CD8-positive, alpha-beta memory T cell (primary cell): ENCODE measurements at regions not wholly inside any gene's neighbourhood (a gene's known extent, or its start where the extent isn't known, plus 50 kb on each side); places are given as distances from the start of the nearest gene placed in this dataset.
"Not testable (repeated sequence)": the region's sequence is repeated elsewhere in the genome, so short reads cannot be mapped to it uniquely, and the experiment has no call there.

ENCODE experiments used
- CTCF ChIA-PET: fragments of 350-600 bp; sonication (Branson Sonifier 250); formaldehyde crosslinking; loops from one replicate; lab custom pipeline; 2021; ENCODE audit warnings: antibody characterized with exemption; lab: Charles Lee
- POLR2A ChIA-PET: fragments of 350-600 bp; sonication (Branson Sonifier 250); formaldehyde crosslinking; loops from one replicate; lab custom pipeline; 2021; ENCODE audit warnings: antibody characterized with exemption; lab: Charles Lee
- DNase-seq, 5 donors: peaks; one replicate each; pipeline versions ENCODE4 v3.0.0 to v3.0.0-alpha.2; 2020 to 2022; ENCODE audit warnings: mixed read lengths in 1 of 5
- H3K27ac ChIP-seq: one replicate; pipeline ENCODE4 v1.7.0; 2013; ENCODE audit warnings: low read depth, mild to moderate bottlenecking, low read length, moderate library complexity
- H3K27me3 ChIP-seq: 2 replicates; pipeline ENCODE4 v1.7.0; 2013; ENCODE audit warnings: low read length, mild to moderate bottlenecking; ENCODE audit not compliant: insufficient read depth, poor library complexity, severe bottlenecking
- H3K36me3 ChIP-seq: 2 replicates; pipeline ENCODE4 v1.7.0; 2013; ENCODE audit warnings: mild to moderate bottlenecking, low read length, moderate library complexity; ENCODE audit not compliant: insufficient read depth
- H3K4me1 ChIP-seq: 2 replicates; pipeline ENCODE4 v1.7.0; 2013; ENCODE audit warnings: mild to moderate bottlenecking, low read length, moderate library complexity; ENCODE audit not compliant: insufficient read depth
- H3K4me3 ChIP-seq: 2 replicates; pipeline ENCODE4 v1.7.0; 2013; ENCODE audit warnings: mild to moderate bottlenecking, low read length
- H3K9me3 ChIP-seq: 2 replicates; pipeline ENCODE4 v1.7.0; 2013; ENCODE audit warnings: mild to moderate bottlenecking, low read length
- H3K27ac Mint-ChIP-seq, 8 donors: one replicate each; pipeline ENCODE4 v1.8.0; 2020 to 2021; ENCODE audit warnings: mixed read lengths in 8 of 8, mild to moderate bottlenecking in 6 of 8, inconsistent platforms in 3 of 8, moderate library complexity in 3 of 8
- H3K27me3 Mint-ChIP-seq, 2 donors: one replicate each; pipeline ENCODE4 v1.8.0; 2020 to 2021; ENCODE audit warnings: mixed read lengths in 2 of 2, mild to moderate bottlenecking in 1 of 2, moderate library complexity in 1 of 2
- H3K36me3 Mint-ChIP-seq, 3 donors: one replicate each; pipeline ENCODE4 v1.8.0; 2020 to 2021; ENCODE audit warnings: mixed read lengths in 3 of 3, inconsistent platforms in 1 of 3, mild to moderate bottlenecking in 1 of 3
- H3K4me1 Mint-ChIP-seq, 3 donors: one replicate each; pipeline ENCODE4 v1.8.0; 2020 to 2021; ENCODE audit warnings: mixed read lengths in 3 of 3, inconsistent platforms in 1 of 3, mild to moderate bottlenecking in 1 of 3
- H3K4me3 Mint-ChIP-seq, 7 donors: one replicate each; pipeline ENCODE4 v1.8.0; 2020 to 2021; ENCODE audit warnings: mixed read lengths in 7 of 7, mild to moderate bottlenecking in 6 of 7, moderate library complexity in 4 of 7, inconsistent platforms in 2 of 7
- H3K9me3 Mint-ChIP-seq, 5 donors: one replicate each; pipeline ENCODE4 v1.8.0; 2020 to 2022; ENCODE audit warnings: mixed read lengths in 5 of 5, mild to moderate bottlenecking in 3 of 5, moderate library complexity in 2 of 5, inconsistent platforms in 1 of 5

GRCh38 chr4:11054937-11055336 is 370.4 kb upstream of the CLNK start:
- H3K4me1 Mint-ChIP-seq, H3K27ac ChIP-seq, H3K36me3 ChIP-seq, H3K4me3 Mint-ChIP-seq, H3K27ac Mint-ChIP-seq, H3K9me3 Mint-ChIP-seq, H3K27me3 Mint-ChIP-seq, CTCF ChIA-PET, H3K4me3 ChIP-seq, H3K4me1 ChIP-seq, POLR2A ChIA-PET, H3K27me3 ChIP-seq, DNase-seq, H3K36me3 Mint-ChIP-seq, H3K9me3 ChIP-seq: not testable (repeated sequence)

DNA sequence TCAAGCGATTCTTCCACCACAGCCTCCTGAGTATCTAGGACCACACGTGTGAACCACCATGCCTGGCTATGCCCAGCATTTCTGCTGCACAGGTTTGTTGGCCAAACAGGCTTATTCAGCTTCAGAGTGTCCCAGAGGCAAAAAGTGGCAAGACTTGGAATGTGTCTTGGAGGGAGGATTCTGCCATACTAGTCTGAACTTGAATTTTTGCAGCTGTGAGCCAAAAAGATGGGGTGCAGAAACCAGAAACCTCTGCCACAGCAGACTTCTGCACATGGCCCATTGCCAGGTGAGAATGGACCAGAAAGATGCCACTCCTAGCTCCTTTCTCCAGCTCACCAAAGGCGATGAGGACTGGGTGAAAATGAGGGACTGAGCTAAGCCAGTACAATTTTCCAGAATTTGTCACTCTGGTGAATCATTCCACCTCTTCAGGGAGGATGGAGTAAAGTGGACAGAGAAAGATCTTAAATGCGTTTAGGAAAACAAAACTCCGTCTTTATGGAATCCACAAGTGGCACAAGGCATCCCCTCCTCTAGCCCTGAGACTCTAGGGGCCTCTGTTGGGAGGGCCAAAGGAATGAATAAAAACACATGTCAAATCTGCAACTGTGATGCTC is 369.1 kb upstream of the CLNK start:
- no peak overlapping the region for H3K27ac Mint-ChIP-seq
- H3K4me3 Mint-ChIP-seq, result no peak overlapping the region
- ChIA-PET CTCF (no interaction called here), POLR2A (no interaction called here)
- Histone ChIP-seq H3K9me3 (no peaks in the 10 kb centered on the region), H3K27me3 (no peaks in the 10 kb centered on the region), H3K4me3 (no peak overlapping the region), H3K27ac (no peak overlapping the region), H3K4me1 (no peaks in the 10 kb centered on the region), H3K36me3 (no peaks in the 10 kb centered on the region)
- no peaks in the 10 kb centered on the region for H3K27me3 Mint-ChIP-seq
- H3K36me3 Mint-ChIP-seq, result no peaks in the 10 kb centered on the region
- DNase-seq, result no peak
- H3K4me1 Mint-ChIP-seq, result no peaks in the 10 kb centered on the region
- H3K9me3 Mint-ChIP-seq, result peaks cover 0 to 2% (median 0%) of the 10 kb centered on the region in 5 donors

- Mint-ChIP-seq H3K36me3 (no peaks in the 10 kb centered on the region), H3K4me3 (no peak overlapping the region), H3K27ac (no peak overlapping the region), H3K9me3 (peaks cover 0 to 2% (median 2%) of the 10 kb centered on the region in 5 donors), H3K27me3 (no peaks in the 10 kb centered on the region), H3K4me1 (no peaks in the 10 kb centered on the region)
- H3K9me3 ChIP-seq, result no peaks in the 10 kb centered on the region
- H3K4me1 ChIP-seq, result no peaks in the 10 kb centered on the region
- no peak overlapping the region for H3K27ac ChIP-seq
- H3K4me3 ChIP-seq, result no peak overlapping the region
- no peaks in the 10 kb centered on the region for H3K36me3 ChIP-seq
- H3K27me3 ChIP-seq, result no peaks in the 10 kb centered on the region
- POLR2A ChIA-PET, result no interaction called here
- CTCF ChIA-PET, result no interaction called here
- DNase-seq, result no peak
Observed at GRCh38 chr4:11051181-11051580, 366.6 kb upstream of the CLNK start.

DNA sequence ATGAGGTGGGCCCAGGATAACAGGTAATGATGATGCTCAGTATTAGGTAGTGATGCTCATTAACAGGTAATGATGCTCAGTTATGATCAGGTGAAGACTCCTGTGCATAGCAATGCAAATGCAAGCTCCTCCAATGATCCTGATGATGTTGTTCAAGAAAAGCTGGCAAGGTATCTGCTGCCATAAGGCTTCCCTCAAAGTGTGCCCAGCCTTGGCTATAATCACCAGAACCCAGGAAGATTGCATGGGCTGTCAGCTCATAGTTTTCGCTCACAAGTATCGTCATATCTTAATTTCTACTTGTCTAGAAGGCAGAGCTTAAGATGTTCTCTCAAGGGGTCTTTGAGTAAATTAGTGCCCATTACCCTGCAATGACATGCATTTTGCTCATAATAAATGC is 366.2 kb upstream of the CLNK start:
- POLR2A ChIA-PET, result no interaction called here
- no peaks in the 10 kb centered on the region for H3K36me3 Mint-ChIP-seq
- CTCF ChIA-PET, result no interaction called here
- H3K4me1 Mint-ChIP-seq, result no peaks in the 10 kb centered on the region
- H3K27ac Mint-ChIP-seq, result no peak overlapping the region
- H3K9me3 Mint-ChIP-seq, result peaks cover 0 to 5% (median 1%) of the 10 kb centered on the region in 5 donors
- Histone ChIP-seq H3K27ac (no peak overlapping the region), H3K4me1 (no peaks in the 10 kb centered on the region), H3K4me3 (no peak overlapping the region), H3K36me3 (no peaks in the 10 kb centered on the region), H3K27me3 (no peaks in the 10 kb centered on the region), H3K9me3 (no peaks in the 10 kb centered on the region)
- no peak for DNase-seq
- H3K27me3 Mint-ChIP-seq, result no peaks in the 10 kb centered on the region
- no peak overlapping the region for H3K4me3 Mint-ChIP-seq

DNA sequence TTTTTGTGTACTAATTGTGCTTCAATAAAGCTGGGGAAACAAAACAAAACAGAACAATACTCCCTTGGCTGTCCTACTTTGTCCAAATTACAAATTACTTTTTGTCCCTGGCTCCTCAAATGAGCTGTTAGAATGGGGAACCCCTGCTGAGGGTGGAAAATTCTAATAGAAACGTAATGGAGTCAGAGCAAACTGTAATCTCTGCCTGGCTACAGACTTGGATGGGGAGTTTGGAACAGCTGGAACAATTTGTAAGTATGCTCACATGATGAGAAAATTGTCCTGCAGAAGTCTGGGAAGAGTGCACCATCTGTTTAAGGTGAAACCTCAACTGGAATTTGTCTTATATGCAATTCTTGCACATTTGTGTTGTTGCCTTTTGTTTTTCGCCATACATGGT is 364.4 kb upstream of the CLNK start:
- Mint-ChIP-seq H3K27ac (no peak overlapping the region), H3K9me3 (peaks cover 0 to 5% (median 0%) of the 10 kb centered on the region in 5 donors), H3K4me1 (no peaks in the 10 kb centered on the region), H3K36me3 (no peaks in the 10 kb centered on the region), H3K27me3 (peaks cover 0 to 2% of the 10 kb centered on the region in 2 donors), H3K4me3 (no peak overlapping the region)
- H3K9me3 ChIP-seq, result no peaks in the 10 kb centered on the region
- ChIA-PET CTCF (no interaction called here), POLR2A (no interaction called here)
- no peak overlapping the region for H3K4me3 ChIP-seq
- H3K4me1 ChIP-seq, result no peaks in the 10 kb centered on the region
- H3K27ac ChIP-seq, result no peak overlapping the region
- H3K36me3 ChIP-seq, result no peaks in the 10 kb centered on the region
- DNase-seq, result no peak
- no peaks in the 10 kb centered on the region for H3K27me3 ChIP-seq

GRCh38 chr4:11042760-11043159 is 358.2 kb upstream of the CLNK start:
- Histone ChIP-seq H3K4me1 (no peaks in the 10 kb centered on the region), H3K27me3 (no peaks in the 10 kb centered on the region), H3K27ac (no peak overlapping the region), H3K4me3 (no peak overlapping the region), H3K36me3 (no peaks in the 10 kb centered on the region), H3K9me3 (no peaks in the 10 kb centered on the region)
- Mint-ChIP-seq H3K9me3 (peaks cover 0 to 5% (median 0%) of the 10 kb centered on the region in 5 donors), H3K36me3 (no peaks in the 10 kb centered on the region), H3K27ac (no peak overlapping the region), H3K4me3 (no peak overlapping the region), H3K4me1 (peaks cover 0 to 5% (median 0%) of the 10 kb centered on the region in 3 donors), H3K27me3 (peaks cover 0 to 2% of the 10 kb centered on the region in 2 donors)
- ChIA-PET CTCF (no interaction called here), POLR2A (no interaction called here)
- DNase-seq, result no peak

DNA sequence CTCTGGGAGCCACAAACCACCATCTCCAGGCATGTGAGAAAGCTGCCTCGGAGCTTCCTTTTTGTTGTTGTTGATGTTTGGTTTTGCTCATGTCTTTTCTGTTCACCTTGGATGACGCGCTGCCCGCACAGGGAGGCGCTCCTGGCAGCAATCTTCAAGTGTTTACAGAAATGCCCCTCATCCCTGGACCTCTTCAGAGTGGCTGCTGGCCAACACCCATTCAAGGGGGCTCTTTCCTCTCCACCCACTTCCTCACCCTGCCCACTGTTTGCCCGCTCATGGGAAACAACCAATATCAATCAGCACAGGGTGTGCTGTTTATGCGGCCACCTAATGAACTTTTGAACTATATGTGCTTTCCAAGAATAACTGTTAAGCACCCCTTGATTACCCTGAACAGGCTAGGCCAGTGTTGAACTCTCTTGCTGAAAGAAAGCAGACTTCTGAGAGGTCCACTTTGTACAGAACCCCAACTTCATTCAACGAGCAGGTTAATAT is 355.1 kb upstream of the CLNK start:
- H3K36me3 Mint-ChIP-seq, result no peaks in the 10 kb centered on the region
- no peak overlapping the region for H3K4me3 ChIP-seq
- no peak overlapping the region for H3K4me3 Mint-ChIP-seq
- H3K27me3 ChIP-seq, result no peaks in the 10 kb centered on the region
- DNase-seq, result no peak
- H3K27ac Mint-ChIP-seq, result peak overlapping the region in 2 of 8 donors; percentile 76 to 86
- H3K4me1 Mint-ChIP-seq, result peaks cover 0 to 5% (median 0%) of the 10 kb centered on the region in 3 donors
- CTCF ChIA-PET, result no interaction called here
- no peak overlapping the region for H3K27ac ChIP-seq
- H3K9me3 ChIP-seq, result no peaks in the 10 kb centered on the region
- H3K4me1 ChIP-seq, result no peaks in the 10 kb centered on the region
- no peaks in the 10 kb centered on the region for H3K36me3 ChIP-seq
- no peaks in the 10 kb centered on the region for H3K27me3 Mint-ChIP-seq
- H3K9me3 Mint-ChIP-seq, result peaks cover 0 to 3% (median 0%) of the 10 kb centered on the region in 5 donors
- POLR2A ChIA-PET, result no interaction called here

- H3K4me1 ChIP-seq, result no peaks in the 10 kb centered on the region
- no peak overlapping the region for H3K4me3 ChIP-seq
- Mint-ChIP-seq H3K4me3 (no peak overlapping the region), H3K9me3 (no peaks in the 10 kb centered on the region), H3K36me3 (no peaks in the 10 kb centered on the region), H3K27me3 (no peaks in the 10 kb centered on the region), H3K4me1 (peaks cover 0 to 5% (median 0%) of the 10 kb centered on the region in 3 donors), H3K27ac (no peak overlapping the region)
- H3K9me3 ChIP-seq, result no peaks in the 10 kb centered on the region
- CTCF ChIA-PET, result no interaction called here
- DNase-seq, result no peak
- H3K27ac ChIP-seq, result no peak overlapping the region
- POLR2A ChIA-PET, result no interaction called here
- H3K27me3 ChIP-seq, result no peaks in the 10 kb centered on the region
- no peaks in the 10 kb centered on the region for H3K36me3 ChIP-seq
Observed at GRCh38 chr4:11038926-11039325, 354.4 kb upstream of the CLNK start.
